ENCODE measurements at regions not wholly inside any gene's neighbourhood (a gene's known extent, or its start where the extent isn't known, plus 50 kb on each side); places are given as distances from the start of the nearest gene placed in this dataset.

DNA sequence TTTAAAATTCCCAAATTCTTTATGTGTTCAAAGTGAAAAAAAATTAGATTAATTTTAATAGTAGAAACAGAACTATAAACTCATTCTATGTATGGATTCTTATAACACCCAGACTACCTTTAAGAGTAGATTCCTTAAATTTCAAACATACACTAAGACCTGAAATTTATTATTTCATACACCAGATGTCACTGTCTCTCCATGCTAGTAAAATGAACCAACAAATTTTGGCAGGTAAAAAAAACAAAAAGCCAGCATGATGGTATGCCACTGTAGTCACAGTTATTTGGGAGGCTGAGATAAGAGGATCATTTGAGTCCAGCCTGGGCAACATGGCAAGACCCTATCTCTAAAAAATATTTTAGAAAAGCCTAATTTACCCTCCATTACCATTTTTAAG is 461.3 kb upstream of the NAALADL2 start:
- Histone ChIP-seq H3K4me2 (no peak overlapping the region), H3K4me1 (peaks cover 1% of the 10 kb centered on the region), H3K4me3 (no peak overlapping the region), H3K9ac (no peak overlapping the region), H2AFZ (replicated peaks) (no peak overlapping the region), H3K36me3 (no peaks in the 10 kb centered on the region), H3F3A (ENCODE audit: low read depth) (no peaks in the 10 kb centered on the region), H4K20me1 (ENCODE audit: low read depth) (no peaks in the 10 kb centered on the region), H3K9me3 (ENCODE audit: low read depth) (no peaks in the 10 kb centered on the region), H3K79me2 (ENCODE audit: low read depth) (no peaks in the 10 kb centered on the region), H3K27ac (no peak overlapping the region), H3K27me3 (no peaks in the 10 kb centered on the region)
- H3K4me3 Mint-ChIP-seq = no peak overlapping the region
- H3K4me1 Mint-ChIP-seq = no peaks in the 10 kb centered on the region
- no peak overlapping the region for H3K27ac Mint-ChIP-seq
- no peak for TF ChIP-seq EZH2 (IDR thresholded peaks at IDR 0.05)
- no peak for TF ChIP-seq EZH2phosphoT487 (IDR thresholded peaks at IDR 0.05)
- TF ChIP-seq CTCF (IDR thresholded peaks at IDR 0.05) = peak; percentile 44
- no peaks in the 10 kb centered on the region for H3K36me3 Mint-ChIP-seq
- H3K27me3 Mint-ChIP-seq (ENCODE audit: insufficient read depth, low read depth) = no peaks in the 10 kb centered on the region
- peaks cover 6% of the 10 kb centered on the region for H3K9me3 Mint-ChIP-seq
- no peak for DNase-seq (ENCODE audit: low spot score)

DNA sequence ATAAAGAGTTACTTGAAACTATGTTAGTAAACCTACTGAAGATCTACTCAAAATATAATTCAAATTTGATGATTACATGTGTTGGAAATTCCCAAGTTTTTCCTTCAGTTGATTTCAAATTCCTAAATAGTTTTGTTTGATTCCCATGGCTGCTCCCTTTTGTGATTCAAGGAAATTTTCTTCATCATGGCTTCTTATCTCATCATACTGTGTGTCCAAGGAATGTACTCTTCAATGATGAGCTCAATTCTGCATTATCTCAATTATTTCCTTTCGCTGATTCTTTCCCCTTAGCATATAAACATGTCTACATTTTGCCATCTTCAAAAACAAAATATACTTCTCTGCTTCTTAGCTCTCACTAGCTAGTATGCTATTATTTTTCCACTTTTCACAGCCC is 460.4 kb upstream of the NAALADL2 start:
- H4K20me1 ChIP-seq (ENCODE audit: low read depth) = no peaks in the 10 kb centered on the region
- no peak overlapping the region for H2AFZ ChIP-seq (replicated peaks)
- H3K4me1 ChIP-seq = peaks cover 2% of the 10 kb centered on the region
- TF ChIP-seq EZH2phosphoT487 (IDR thresholded peaks at IDR 0.05) (no peak), CTCF (IDR thresholded peaks at IDR 0.05) (no peak), EZH2 (IDR thresholded peaks at IDR 0.05) (no peak)
- H3K4me3 ChIP-seq = no peak overlapping the region
- DNase-seq (ENCODE audit: low spot score) = no peak
- H3K9me3 Mint-ChIP-seq = peaks cover 6% of the 10 kb centered on the region
- no peaks in the 10 kb centered on the region for H3K9me3 ChIP-seq (ENCODE audit: low read depth)
- H3K4me2 ChIP-seq = no peak overlapping the region
- H3K27me3 Mint-ChIP-seq (ENCODE audit: insufficient read depth, low read depth) = no peaks in the 10 kb centered on the region
- no peak overlapping the region for H3K9ac ChIP-seq
- no peak overlapping the region for H3K27ac ChIP-seq
- H3F3A ChIP-seq (ENCODE audit: low read depth) = no peaks in the 10 kb centered on the region
- no peaks in the 10 kb centered on the region for H3K79me2 ChIP-seq (ENCODE audit: low read depth)
- H3K27me3 ChIP-seq = no peaks in the 10 kb centered on the region
- no peaks in the 10 kb centered on the region for H3K36me3 Mint-ChIP-seq
- H3K27ac Mint-ChIP-seq = no peak overlapping the region
- H3K4me3 Mint-ChIP-seq = no peak overlapping the region
- no peaks in the 10 kb centered on the region for H3K4me1 Mint-ChIP-seq
- no peaks in the 10 kb centered on the region for H3K36me3 ChIP-seq

- Mint-ChIP-seq H3K9me3 (peaks cover 12% of the 10 kb centered on the region), H3K4me3 (no peak overlapping the region), H3K27me3 (ENCODE audit: insufficient read depth, low read depth) (no peaks in the 10 kb centered on the region)
These were observed 455.3 kb upstream of the NAALADL2 start for GRCh38 chr3:174403831-174404230.

More at GRCh38 chr3:174403831-174404230, 455.3 kb upstream of the NAALADL2 start:
- peaks cover 4% of the 10 kb centered on the region for H3K4me1 ChIP-seq
- no peaks in the 10 kb centered on the region for H4K20me1 ChIP-seq (ENCODE audit: low read depth)
- no peak overlapping the region for H3K4me3 ChIP-seq
- no peaks in the 10 kb centered on the region for H3K4me1 Mint-ChIP-seq
- no peaks in the 10 kb centered on the region for H3K36me3 Mint-ChIP-seq
- no peaks in the 10 kb centered on the region for H3K79me2 ChIP-seq (ENCODE audit: low read depth)
- no peaks in the 10 kb centered on the region for H3F3A ChIP-seq (ENCODE audit: low read depth)
- no peaks in the 10 kb centered on the region for H3K9me3 ChIP-seq (ENCODE audit: low read depth)
- DNase-seq (ENCODE audit: low spot score) = no peak
- H3K27ac ChIP-seq = no peak overlapping the region
- H3K36me3 ChIP-seq = no peaks in the 10 kb centered on the region
- H3K27ac Mint-ChIP-seq = no peak overlapping the region
- no peaks in the 10 kb centered on the region for H3K27me3 ChIP-seq
- no peak overlapping the region for H3K9ac ChIP-seq
- H3K4me2 ChIP-seq = no peak overlapping the region
- no peak overlapping the region for H2AFZ ChIP-seq (replicated peaks)
- TF ChIP-seq EZH2 (IDR thresholded peaks at IDR 0.05) = no peak
- TF ChIP-seq CTCF (IDR thresholded peaks at IDR 0.05) = no peak
- TF ChIP-seq EZH2phosphoT487 (IDR thresholded peaks at IDR 0.05) = no peak
